ENCODE measurements at regions not wholly inside any gene's neighbourhood (a gene's known extent, or its start where the extent isn't known, plus 50 kb on each side); places are given as distances from the start of the nearest gene placed in this dataset.

- Histone ChIP-seq H3K27me3 (no peaks in the 10 kb centered on the region), H3K9me3 (peaks cover 0 to 15% (median 0%) of the 10 kb centered on the region in 12 donors), H3K4me1 (no peaks in the 10 kb centered on the region), H3K4me3 (no peak overlapping the region), H3K27ac (no peak overlapping the region), H3K36me3 (no peaks in the 10 kb centered on the region)
- 74 to 80% (median 75%) methylated on average over 9 of the region's 9 CpGs for WGBS, 4 donors
- DNase-seq (no peak), ATAC-seq (no peak)
- TF ChIP-seq POLR2A (IDR thresholded peaks at IDR 0.05): no peak
- intact Hi-C loops (cut with DNase I): no loop called here
Measured at GRCh38 chr10:81817596-81818170, 57.3 kb upstream of the NRG3 start.

GRCh38 chr10:81820418-81820817 lies 54.6 kb upstream of the NRG3 start:
- Histone ChIP-seq H3K27ac (no peak overlapping the region), H3K4me1 (no peaks in the 10 kb centered on the region), H3K4me3 (no peak overlapping the region), H3K9me3 (peaks cover 0 to 15% (median 0%) of the 10 kb centered on the region in 12 donors), H3K27me3 (no peaks in the 10 kb centered on the region), H3K36me3 (no peaks in the 10 kb centered on the region)
- WGBS, 4 donors: 0 to 11% (median 4%) methylated on average over 1 of the region's 1 CpG
- DNase-seq: no peak
- ATAC-seq: no peak
- intact Hi-C loops (cut with DNase I): no loop called here
- no peak for TF ChIP-seq POLR2A (IDR thresholded peaks at IDR 0.05)
- TF ChIP-seq CTCF (IDR thresholded peaks at IDR 0.05): no peak
